Muscle layer of colon (tissue), 2 donors: ENCODE measurements at regions not wholly inside any gene's neighbourhood (a gene's known extent, or its start where the extent isn't known, plus 50 kb on each side); places are given as distances from the start of the nearest gene placed in this dataset.
"Not testable (repeated sequence)": the region's sequence is repeated elsewhere in the genome, so short reads cannot be mapped to it uniquely, and the experiment has no call there.

Experiments used
- H3K27ac ChIP-seq: one replicate; pipeline ENCODE4 v1.7.0; 2013; ENCODE audit warnings: low read depth, mild to moderate bottlenecking, low read length, moderate library complexity
- H3K27me3 ChIP-seq, 2 donors: one replicate each; pipeline ENCODE4 v1.7.0; 2013; ENCODE audit warnings: low read length in 2 of 2, mild to moderate bottlenecking in 2 of 2; ENCODE audit not compliant: insufficient read depth in 2 of 2, control insufficient read depth in 1 of 2
- H3K36me3 ChIP-seq: one replicate; pipeline ENCODE4 v1.7.0; 2013; ENCODE audit warnings: mild to moderate bottlenecking, low read length; ENCODE audit not compliant: insufficient read depth
- H3K4me1 ChIP-seq: one replicate; pipeline ENCODE4 v1.7.0; 2013; ENCODE audit warnings: mild to moderate bottlenecking, low read length; ENCODE audit not compliant: insufficient read depth
- H3K4me3 ChIP-seq, 2 donors: one replicate each; pipeline ENCODE4 v1.7.0; 2013; ENCODE audit warnings: low read length in 2 of 2, low read depth in 1 of 2, mild to moderate bottlenecking in 1 of 2, moderate library complexity in 1 of 2
- H3K9ac ChIP-seq: one replicate; pipeline ENCODE4 v1.7.0; 2013; ENCODE audit warnings: low read length
- H3K9me3 ChIP-seq: one replicate; pipeline ENCODE4 v1.7.0; 2013; ENCODE audit warnings: mild to moderate bottlenecking, low read length
- donor health status: abdominal sarcoma.
- donor health status: Adenocarcinoma of cecum.

GRCh38 chr10:4154191-4154715, 369.2 kb upstream of the KLF6 start:
- Histone ChIP-seq H3K4me1 (no peaks in the 10 kb centered on the region), H3K4me3 (no peak overlapping the region), H3K27me3 (no peaks in the 10 kb centered on the region), H3K27ac (no peak overlapping the region), H3K9me3 (no peaks in the 10 kb centered on the region), H3K36me3 (no peaks in the 10 kb centered on the region), H3K9ac (no peak overlapping the region)

- Histone ChIP-seq H3K9me3 (no peaks in the 10 kb centered on the region), H3K27me3 (no peaks in the 10 kb centered on the region), H3K9ac (no peak overlapping the region), H3K27ac (no peak overlapping the region), H3K4me3 (no peak overlapping the region), H3K36me3 (no peaks in the 10 kb centered on the region), H3K4me1 (no peaks in the 10 kb centered on the region)
Measured at GRCh38 chr10:4151466-4151865, 366.5 kb upstream of the KLF6 start.

GRCh38 chr10:4150676-4151075, 365.7 kb upstream of the KLF6 start:
- no peaks in the 10 kb centered on the region for H3K4me1 ChIP-seq
- H3K27ac ChIP-seq: no peak overlapping the region
- no peak overlapping the region for H3K4me3 ChIP-seq
- no peaks in the 10 kb centered on the region for H3K36me3 ChIP-seq
- no peaks in the 10 kb centered on the region for H3K27me3 ChIP-seq
- H3K9ac ChIP-seq: no peak overlapping the region
- H3K9me3 ChIP-seq: no peaks in the 10 kb centered on the region

GRCh38 chr10:4149460-4149859, 364.5 kb upstream of the KLF6 start:
- H3K27ac ChIP-seq, H3K36me3 ChIP-seq, H3K27me3 ChIP-seq, H3K9me3 ChIP-seq, H3K4me1 ChIP-seq, H3K4me3 ChIP-seq, H3K9ac ChIP-seq: not testable (repeated sequence)

- no peaks in the 10 kb centered on the region for H3K27me3 ChIP-seq
- no peaks in the 10 kb centered on the region for H3K4me1 ChIP-seq
- H3K36me3 ChIP-seq: no peaks in the 10 kb centered on the region
Measured at GRCh38 chr10:4147245-4147644, 362.2 kb upstream of the KLF6 start.

GRCh38 chr10:4144817-4145216, 359.8 kb upstream of the KLF6 start:
- Histone ChIP-seq H3K27me3 (no peaks in the 10 kb centered on the region), H3K4me1 (no peaks in the 10 kb centered on the region), H3K36me3 (no peaks in the 10 kb centered on the region), H3K9ac (no peak overlapping the region), H3K4me3 (no peak overlapping the region), H3K9me3 (peaks cover 6% of the 10 kb centered on the region), H3K27ac (no peak overlapping the region)

More at GRCh38 chr10:4147245-4147644, 362.2 kb upstream of the KLF6 start:
- no peak overlapping the region for H3K9ac ChIP-seq
- H3K4me3 ChIP-seq: no peak overlapping the region
- H3K27ac ChIP-seq: no peak overlapping the region
- no peaks in the 10 kb centered on the region for H3K9me3 ChIP-seq

- H3K27me3 ChIP-seq: no peaks in the 10 kb centered on the region
- H3K4me1 ChIP-seq: no peaks in the 10 kb centered on the region
- H3K36me3 ChIP-seq: no peaks in the 10 kb centered on the region
- H3K4me3 ChIP-seq: no peak overlapping the region
- no peak overlapping the region for H3K9ac ChIP-seq
- H3K9me3 ChIP-seq: peaks cover 6% of the 10 kb centered on the region
- no peak overlapping the region for H3K27ac ChIP-seq
Measured at GRCh38 chr10:4141471-4141870, 356.5 kb upstream of the KLF6 start.

GRCh38 chr10:4138146-4138721, 353.2 kb upstream of the KLF6 start:
- Histone ChIP-seq H3K9me3 (peaks cover 6% of the 10 kb centered on the region), H3K36me3 (no peaks in the 10 kb centered on the region), H3K4me1 (no peaks in the 10 kb centered on the region), H3K9ac (no peak overlapping the region), H3K27me3 (no peaks in the 10 kb centered on the region), H3K27ac (no peak overlapping the region), H3K4me3 (no peak overlapping the region)

GRCh38 chr10:4137299-4137698, 352.3 kb upstream of the KLF6 start:
- H3K4me1 ChIP-seq: no peaks in the 10 kb centered on the region
- H3K27ac ChIP-seq: no peak overlapping the region
- H3K4me3 ChIP-seq: no peak overlapping the region
- H3K9ac ChIP-seq: no peak overlapping the region
- no peaks in the 10 kb centered on the region for H3K36me3 ChIP-seq
- H3K27me3 ChIP-seq: no peaks in the 10 kb centered on the region
- H3K9me3 ChIP-seq: peaks cover 6% of the 10 kb centered on the region

GRCh38 chr10:4136121-4136520, 351.1 kb upstream of the KLF6 start:
- Histone ChIP-seq H3K27ac (no peak overlapping the region), H3K27me3 (no peaks in the 10 kb centered on the region), H3K9me3 (peaks cover 6% of the 10 kb centered on the region), H3K9ac (no peak overlapping the region), H3K4me3 (no peak overlapping the region), H3K36me3 (no peaks in the 10 kb centered on the region), H3K4me1 (no peaks in the 10 kb centered on the region)

- Histone ChIP-seq H3K36me3 (no peaks in the 10 kb centered on the region), H3K9ac (no peak overlapping the region), H3K27me3 (no peaks in the 10 kb centered on the region), H3K27ac (no peak overlapping the region), H3K4me3 (no peak overlapping the region), H3K4me1 (peaks cover 6% of the 10 kb centered on the region), H3K9me3 (no peaks in the 10 kb centered on the region)
Measured at GRCh38 chr10:4132216-4132556, 347.2 kb upstream of the KLF6 start.

GRCh38 chr10:4131407-4132215, 346.6 kb upstream of the KLF6 start:
- no peaks in the 10 kb centered on the region for H3K36me3 ChIP-seq
- H3K9ac ChIP-seq: no peak overlapping the region
- no peaks in the 10 kb centered on the region for H3K27me3 ChIP-seq
- H3K4me1 ChIP-seq: peaks cover 6% of the 10 kb centered on the region
- H3K9me3 ChIP-seq: no peaks in the 10 kb centered on the region
- H3K27ac ChIP-seq: no peak overlapping the region
- H3K4me3 ChIP-seq: no peak overlapping the region
